Fibroblast of skin of left quadriceps (primary cell): ENCODE measurements at regions not wholly inside any gene's neighbourhood (a gene's known extent, or its start where the extent isn't known, plus 50 kb on each side); places are given as distances from the start of the nearest gene placed in this dataset.
"Not testable (repeated sequence)": the region's sequence is repeated elsewhere in the genome, so short reads cannot be mapped to it uniquely, and the experiment has no call there.

Source experiments
- DNase-seq, 2 experiments: peaks; one replicate each; pipeline ENCODE4 v3.0.0-alpha.2; 2013; ENCODE audit warnings: low read depth in 2 of 2

DNA sequence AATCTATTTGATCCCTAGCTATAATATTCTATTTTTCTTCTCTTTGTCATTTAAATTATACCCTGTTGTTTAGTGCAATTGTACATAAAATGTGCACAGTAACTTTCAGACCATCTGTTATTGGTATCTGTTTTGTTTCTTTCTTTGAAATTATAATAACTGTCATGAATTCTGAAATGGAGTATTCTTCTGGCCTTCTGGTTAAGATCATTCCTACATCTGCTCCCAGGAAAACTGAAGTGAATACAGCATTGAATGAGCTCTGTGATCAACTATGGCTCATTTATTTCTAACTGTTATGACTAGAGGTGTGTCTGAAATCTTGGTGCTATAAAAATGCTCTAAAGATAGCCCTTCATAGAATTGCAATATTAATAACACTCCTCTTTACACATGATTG lies 788.4 kb upstream of the TMEFF2 start:
- no peak for DNase-seq

DNA sequence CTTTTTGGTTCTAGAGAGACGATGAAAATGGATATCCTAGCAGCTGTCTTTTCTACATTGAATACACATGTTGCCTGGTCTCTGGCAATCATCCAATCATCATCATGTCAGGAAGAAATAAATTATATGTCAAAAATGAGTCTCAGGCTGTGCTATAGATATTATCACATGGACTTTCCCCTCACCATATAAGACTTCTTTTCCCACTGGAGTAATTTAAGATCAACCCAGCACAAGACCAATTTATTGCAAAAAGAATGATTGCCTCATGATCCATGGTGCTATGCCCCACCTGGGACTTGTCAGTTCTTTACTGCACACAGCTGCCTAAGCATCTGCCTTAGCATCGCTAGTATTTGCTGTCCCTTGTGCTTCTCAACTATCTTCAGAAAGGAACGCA lies 783.7 kb upstream of the TMEFF2 start:
- DNase-seq: peak; percentile 7 to 12

DNA sequence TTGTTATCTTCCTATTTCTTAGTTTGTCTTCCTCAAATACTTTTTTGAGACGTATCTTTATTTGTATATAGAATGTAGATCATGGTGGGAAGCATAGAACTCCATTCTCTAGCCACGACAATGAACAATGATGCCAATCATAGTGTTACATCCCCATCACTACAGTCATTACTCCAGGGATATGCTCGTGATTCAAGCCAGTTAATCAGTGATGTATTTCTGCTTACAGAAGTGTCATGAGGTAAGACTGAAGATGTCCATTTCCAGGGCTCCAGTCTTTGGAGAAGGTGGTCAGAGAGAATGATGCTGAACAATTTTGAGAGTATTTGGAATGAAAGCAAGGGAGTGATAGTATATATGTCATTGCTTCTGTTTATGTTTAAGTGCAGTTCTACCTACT lies 777.2 kb upstream of the TMEFF2 start:
- DNase-seq: no peak

DNA sequence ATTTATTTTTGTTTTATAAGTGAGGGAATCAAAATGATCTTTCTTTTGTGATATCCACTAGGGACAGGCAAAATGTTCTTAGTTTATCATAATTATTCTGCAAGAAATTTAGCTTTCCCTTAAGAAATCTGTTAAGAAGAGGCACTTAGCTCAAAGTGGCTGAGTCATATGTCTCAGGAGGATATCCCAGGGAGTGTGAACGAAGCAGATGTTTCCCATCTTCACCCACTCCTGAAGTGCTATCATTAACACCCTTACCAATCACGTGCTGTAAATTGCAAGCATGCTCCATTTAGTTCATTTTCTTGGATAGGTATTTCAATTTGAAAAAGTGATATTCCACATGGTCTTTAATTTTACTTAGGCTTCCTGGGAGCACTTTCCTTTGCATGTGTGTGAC lies 774.3 kb upstream of the TMEFF2 start:
- DNase-seq: no peak

DNA sequence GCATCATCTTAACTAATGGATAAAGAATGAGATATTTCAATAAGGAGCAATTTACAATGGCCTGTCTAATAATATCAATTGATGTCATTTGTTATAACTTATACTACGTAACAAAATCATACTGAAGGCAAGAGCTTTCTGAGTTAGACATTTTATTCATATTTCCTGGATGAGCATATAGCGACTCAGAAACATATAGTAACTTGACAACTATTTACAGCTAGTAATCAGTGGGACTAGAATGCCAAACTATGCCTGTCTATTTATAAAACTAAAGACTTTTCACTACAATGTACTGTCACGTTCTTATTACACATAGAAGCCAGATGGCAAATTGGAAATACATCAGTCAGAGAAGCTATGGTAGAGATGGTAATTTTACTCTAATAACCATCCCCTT lies 766.2 kb upstream of the TMEFF2 start:
- DNase-seq: peak in 1 of 2 experiments; percentile 12

DNA sequence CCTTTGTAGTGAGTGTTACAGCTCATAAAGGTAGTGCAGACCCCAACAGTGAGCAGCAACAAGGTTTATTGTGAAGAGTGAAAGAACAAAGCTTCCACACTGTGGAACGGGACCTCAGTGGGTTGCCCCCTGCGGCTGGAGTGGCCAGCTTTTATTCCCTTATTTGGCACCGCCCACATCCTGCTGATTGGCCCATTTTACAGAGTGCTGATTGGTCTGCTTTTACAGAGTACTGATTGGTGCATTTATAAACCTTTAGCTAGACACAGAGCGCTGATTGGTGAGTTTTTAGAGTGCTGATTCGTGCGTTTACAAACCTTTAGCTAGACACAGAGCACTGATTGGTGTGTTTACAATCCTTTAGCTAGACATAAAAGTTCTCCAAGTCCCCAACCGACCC lies 763.9 kb upstream of the TMEFF2 start:
- not testable (repeated sequence) for DNase-seq

DNA sequence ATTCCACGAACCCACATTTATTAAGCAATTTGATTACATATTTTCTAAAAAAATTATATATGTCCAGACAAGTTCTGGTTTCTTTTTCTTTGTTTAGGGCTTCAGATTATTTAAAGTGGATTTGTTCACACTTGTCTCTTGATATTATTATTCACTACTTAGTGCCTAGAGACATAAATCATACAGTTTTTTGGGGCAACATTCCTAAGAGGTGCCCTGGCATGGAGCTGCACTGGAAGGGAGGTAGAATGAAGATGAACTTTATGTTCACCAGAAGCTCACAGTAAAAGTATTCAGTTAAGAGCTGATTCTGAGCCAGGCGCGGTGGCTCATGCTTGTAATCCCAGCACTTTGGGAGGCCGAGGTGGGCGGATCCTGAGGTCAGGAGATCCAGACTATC lies 762.7 kb upstream of the TMEFF2 start:
- no peak for DNase-seq

DNA sequence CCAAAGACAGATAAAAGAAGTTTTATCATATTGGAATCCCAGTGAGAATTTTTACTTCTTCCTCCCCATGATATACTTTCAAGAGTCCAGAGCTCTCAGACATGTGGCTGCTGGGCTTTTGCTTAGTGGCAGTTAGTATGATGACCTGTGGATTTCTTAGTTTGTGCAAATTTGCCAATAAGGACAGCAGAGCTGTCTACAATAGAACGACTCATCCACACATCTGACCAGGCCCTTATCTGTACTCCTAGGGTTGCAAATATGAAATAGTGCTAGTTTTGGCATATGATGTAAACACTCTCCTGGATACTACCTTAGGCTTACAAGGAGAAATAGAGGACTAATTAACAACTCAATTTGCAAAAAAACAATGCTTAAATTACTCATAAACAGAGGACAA lies 758.4 kb upstream of the TMEFF2 start:
- no peak for DNase-seq

DNA sequence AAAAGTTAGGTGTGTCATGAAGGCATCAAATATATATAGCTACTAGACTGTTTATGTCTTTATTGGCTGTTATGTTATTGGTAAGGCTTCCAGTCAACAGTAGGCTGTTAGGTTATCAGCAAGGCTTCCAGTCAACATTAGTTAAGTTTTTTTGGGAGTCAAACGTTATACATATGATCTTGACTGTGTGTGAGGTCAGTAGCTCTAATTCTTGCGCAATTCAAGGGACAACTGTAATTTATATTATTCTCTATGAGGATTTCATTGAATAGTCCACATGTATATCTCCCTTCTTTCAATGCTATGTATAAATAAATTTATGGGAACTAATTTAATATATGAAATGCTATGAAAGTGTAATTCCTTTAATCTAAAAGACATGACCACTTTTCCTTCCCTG lies 757.5 kb upstream of the TMEFF2 start:
- no peak for DNase-seq

DNA sequence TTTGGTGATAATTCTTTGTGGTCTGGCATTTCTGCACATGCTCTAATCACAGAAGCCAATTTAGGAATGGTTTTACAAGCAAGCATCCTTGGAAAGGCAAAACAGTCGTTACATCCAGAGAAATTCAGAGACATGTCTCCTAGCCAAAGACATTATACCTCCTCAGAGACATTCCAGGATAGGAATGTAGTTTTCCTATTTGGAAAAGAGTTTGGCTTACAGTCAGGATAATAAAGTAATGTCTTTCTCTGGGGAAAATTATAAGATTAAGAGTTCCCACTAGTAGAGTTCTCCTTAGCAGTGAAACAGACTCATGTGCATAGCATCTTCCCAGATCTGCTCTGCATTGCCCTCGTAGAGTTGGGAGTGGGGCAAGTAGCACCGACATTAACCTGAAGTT lies 753.6 kb upstream of the TMEFF2 start:
- no peak for DNase-seq

DNA sequence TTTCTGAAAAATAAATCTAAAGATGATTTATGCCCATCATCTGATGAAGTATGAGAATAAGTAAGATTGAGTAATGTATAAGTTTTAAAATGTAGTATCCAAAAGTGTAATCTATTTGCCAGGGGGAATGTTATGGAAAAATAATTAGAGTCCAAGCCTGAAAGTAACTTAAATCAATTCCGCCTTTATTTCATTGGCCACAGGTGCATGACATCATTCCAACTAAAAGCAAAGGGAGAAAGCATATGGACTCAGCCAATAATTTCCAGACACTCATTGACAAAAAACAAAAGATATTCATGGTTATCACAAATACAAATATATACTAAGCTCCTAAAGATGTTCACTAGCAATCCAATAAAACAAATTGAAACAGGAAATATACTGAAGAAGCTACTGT lies 752.6 kb upstream of the TMEFF2 start:
- DNase-seq: no peak

DNA sequence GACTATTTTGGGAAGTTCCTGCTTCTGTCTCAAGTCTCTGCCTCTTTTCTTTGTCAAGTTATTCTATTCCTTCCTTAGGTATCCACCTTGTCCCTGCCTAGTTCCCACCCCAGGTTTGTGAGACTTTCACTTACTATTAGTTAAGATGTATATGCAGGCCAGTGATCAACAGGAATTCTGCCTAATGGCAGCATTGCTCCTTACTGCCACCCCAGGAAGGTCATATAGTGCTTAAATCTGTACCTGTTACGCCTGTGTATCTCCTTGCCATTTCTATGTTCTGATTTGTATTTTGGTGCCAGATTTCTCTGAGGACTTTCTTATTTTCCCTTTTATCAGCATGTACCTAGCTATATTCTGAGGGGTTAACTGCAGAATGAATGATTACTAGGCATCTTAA lies 746.0 kb upstream of the TMEFF2 start:
- DNase-seq: no peak

DNA sequence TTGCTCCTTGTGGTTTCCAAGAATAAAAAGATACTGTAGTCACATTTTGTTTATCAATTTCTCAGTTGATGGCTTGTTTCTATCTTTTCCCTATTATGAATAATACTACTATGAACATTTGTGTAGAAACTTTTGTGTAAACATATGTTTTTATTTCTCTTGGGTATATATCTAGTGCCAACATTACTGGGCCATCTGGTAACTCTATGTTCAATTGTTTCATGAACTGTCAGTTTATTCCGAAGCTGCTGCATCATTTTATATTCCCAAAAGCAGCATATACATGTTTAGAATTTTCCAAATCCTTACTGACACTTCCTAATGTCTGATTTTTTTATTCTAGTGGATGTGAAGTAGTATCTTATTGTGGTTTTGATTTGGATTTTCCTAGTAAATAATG lies 737.6 kb upstream of the TMEFF2 start:
- DNase-seq: no peak

DNA sequence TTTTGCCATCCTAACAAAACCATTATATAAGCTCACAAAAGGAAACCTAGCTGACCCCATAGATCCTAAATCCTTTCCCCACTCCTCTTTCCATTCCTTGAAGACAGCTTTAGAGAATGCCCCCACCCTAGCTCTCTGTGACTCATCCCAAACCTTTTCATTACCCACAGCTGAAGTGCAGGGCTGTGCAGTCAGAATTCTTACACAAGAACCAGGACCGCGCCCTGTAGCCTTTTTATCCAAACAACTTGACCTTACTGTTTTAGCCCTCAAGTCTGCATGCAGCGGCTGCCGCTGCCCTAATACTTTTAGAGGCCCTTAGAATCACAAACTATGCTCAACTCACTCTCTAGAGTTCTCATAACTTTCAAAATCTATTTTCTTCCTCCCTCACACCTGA lies 726.9 kb upstream of the TMEFF2 start:
- not testable (repeated sequence) for DNase-seq

DNA sequence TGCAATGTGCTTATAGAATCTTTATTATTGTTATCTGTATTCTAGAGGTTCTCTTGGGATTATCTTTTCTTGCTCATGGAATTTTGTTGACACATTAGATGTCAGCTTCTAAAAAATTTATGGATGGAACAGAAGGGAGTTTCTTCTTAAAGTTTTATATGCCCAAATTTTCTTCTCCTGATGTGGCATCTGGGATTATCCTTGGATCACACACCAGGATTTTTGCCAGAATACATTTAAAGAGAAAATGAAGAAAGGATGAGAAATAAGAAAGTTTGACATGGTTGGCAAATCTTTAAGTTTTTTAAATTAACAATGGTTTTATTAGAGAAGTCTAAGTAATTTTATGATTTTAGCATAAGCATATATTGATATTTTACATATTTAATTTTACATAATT lies 706.7 kb upstream of the TMEFF2 start:
- DNase-seq: no peak

DNA sequence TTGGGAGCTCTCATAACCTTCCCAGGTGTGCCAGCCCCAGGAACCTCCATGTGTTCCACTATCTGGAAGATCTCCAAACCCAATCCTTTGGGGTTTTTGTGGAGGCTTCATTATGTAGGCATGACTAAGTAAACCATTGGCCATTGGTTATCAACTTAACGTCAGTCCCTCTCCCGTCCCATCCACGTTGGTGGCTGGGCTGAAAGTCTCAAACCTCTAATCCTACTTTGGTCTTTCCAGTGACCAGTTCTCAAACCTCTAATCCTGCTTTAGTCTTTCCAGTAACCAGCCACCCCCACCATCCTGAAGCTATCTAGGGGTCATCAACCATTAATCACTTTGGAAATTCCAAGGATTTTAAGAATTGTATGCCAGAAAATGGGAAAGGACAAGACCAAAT lies 704.7 kb upstream of the TMEFF2 start:
- no peak for DNase-seq

DNA sequence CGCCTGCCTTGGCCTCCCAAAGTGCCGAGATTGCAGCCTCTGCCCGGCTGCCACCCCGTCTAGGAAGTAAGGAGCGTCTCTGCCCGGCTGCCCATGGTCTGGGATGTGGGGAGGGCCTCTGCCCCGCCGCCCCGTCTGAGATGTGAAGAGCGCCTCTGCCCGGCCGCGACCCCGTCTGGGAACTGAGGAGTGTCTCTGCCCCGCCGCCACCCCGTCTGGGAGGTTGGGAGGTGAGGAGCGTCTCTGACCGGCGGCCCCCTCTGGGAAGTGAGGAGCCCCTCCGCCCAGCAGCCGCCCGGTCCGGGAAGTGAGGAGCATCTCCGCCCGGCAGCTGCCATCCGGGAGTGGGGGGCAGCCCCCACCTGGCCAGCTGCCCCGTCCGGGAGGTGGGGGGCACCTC lies 699.2 kb upstream of the TMEFF2 start:
- not testable (repeated sequence) for DNase-seq

DNA sequence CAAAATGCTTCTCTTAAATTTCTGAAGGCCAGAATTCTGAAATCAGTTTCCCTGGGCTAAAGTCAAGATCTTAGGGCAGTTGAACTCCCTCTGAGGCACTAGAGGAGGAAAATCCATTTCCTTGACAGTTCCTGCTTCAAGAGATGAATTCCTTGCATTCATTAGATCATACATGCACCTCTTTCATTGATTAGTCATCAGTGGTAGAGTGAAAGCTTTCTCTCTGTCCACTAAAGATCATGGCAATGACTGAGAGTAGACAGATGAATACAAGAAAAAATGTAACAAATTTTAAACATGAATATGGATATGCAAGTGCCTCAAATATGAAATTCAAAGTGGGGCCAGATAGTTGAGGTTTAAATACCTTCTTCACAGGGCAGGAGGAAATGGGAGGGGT lies 693.4 kb upstream of the TMEFF2 start:
- DNase-seq: no peak

DNA sequence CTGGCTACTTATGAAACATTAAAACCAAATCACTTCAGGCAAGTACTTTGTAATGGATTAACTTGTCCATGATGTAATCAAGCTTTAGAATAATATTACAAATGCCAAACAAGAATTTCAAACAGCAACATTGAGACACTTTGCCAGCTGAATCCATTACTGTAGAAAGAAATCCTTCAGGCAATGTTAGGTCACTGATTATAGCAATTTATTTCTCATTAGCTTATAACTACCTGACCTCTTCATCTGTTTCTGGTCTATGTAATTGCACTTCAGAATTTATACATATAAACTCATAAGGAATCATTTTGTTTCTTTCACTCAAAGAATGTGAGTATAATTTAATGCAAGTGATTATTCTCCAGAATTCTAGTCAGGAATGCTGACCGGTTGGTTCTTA lies 692.6 kb upstream of the TMEFF2 start:
- no peak for DNase-seq

DNA sequence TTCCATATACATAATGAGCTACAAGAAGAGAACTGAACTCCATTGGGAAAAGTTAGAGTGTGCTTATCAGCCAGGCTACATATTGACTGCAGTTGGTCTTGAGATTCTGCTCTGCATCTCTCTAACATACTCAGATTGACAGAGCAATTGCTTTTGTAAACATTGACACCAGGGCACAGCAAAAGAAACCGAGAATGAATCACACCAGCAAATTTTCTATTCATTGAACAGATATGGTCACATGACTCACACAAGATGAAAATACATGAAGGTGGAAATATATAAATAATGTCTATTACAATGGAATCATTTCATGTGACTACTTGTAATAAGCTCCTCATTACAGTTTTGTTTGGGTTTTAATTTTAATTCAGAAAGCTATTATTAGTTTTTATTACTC lies 691.9 kb upstream of the TMEFF2 start:
- no peak for DNase-seq

DNA sequence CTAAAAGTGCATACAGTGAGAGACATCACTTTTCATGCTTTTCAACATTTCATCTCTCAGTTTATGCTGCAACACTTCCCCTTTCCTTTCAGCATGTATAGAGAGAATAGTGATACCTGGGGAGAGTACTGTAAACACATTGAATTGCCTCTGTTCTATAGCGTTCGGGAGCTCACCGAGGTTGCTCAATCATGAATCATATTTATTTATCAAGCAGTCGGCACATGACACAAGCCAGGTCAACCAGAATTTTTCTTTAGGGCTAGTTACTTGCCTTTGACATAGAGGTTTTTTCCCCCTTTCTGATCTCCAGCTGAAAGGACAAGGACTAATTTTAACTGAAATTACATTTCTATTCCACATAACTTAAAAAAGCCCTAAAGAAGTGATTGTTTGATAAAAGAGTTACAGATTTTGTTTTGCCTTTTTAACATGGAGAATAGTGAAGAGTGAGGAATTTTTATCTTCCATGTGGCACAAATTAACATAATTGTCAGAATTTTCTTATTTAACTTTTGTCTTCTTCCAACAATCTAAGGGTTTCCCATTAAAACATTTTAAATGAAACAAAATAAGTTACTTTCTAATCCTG lies 690.9 kb upstream of the TMEFF2 start:
- no peak for DNase-seq

DNA sequence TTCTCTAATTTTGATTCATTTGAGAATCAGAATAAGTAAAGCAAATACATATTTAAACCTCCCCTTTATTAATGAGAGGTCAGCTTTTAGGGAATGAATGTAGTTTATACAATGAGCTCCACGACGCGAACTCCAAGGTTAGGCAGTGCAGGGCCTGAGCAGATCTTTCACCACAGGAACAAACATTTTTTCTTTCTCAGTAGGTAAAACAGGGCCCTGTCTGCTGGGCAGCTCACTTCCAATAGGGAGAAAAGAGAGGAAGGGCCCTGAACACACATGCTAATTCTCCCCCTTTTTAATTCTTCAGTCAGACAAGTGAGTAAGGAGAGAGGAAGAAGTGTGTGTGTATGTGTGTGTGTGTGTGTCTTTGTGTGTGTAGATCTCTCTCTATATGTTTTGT lies 682.4 kb upstream of the TMEFF2 start:
- DNase-seq: no peak

DNA sequence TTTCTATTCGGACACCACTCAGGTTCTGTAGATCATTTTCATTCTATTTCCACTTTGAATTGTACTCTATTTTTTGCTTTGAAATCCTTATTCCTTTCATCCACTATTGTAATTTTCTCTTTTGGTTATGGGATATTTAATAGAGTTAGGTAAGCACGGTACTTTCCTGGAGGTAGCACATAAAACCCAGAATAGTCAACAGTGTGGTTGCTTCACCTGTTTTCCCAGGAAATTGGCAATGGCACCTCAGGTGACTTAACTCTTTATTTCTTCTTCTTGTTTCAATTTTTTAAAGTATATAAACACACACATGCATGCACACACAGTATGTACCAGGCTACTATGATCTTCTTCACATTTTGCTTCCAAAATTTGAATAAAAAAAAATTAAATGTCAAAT lies 682.0 kb upstream of the TMEFF2 start:
- no peak for DNase-seq

DNA sequence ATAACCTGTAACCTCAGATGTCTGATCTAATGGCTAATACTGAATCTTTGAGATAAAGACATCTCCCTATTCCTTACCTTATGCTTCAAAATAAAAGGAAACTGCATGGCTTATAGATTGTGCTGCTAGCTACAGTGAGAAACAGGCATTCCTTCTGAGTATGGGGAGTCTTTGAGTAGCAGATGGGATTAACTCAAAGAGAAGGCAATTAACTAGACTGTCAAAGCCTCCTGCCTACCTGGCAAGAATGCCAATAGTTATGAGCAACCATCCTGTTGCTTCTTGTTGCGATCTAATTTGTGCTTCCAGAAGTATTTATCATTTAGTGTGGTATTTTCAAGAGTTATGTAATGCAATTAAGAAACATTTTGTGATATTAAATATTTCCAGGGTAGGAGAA lies 660.0 kb upstream of the TMEFF2 start:
- no peak for DNase-seq

DNA sequence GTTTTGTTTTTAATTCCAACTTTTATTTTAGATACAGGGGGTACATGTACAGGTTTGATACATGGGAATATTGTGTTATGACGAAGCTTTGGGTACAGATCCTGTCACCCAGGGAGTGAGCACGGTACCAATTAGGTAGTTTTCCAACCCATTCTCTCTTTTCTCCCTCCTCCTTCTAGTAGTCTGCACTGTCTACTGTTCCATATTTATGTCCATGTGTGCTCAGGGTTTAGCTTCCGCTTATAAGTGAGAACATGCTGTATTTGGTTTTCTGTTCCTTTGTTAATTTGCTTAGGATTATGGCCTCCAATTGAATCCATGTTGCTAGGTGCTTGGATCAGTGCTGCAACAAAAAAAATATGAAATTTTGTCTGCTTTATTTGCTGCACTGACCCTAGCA lies 659.3 kb upstream of the TMEFF2 start:
- no peak for DNase-seq
